Ishikawa (cell line): ENCODE measurements at regions not wholly inside any gene's neighbourhood (a gene's known extent, or its start where the extent isn't known, plus 50 kb on each side); places are given as distances from the start of the nearest gene placed in this dataset.

Source experiments
- CEBPB ChIP-seq: IDR thresholded peaks from 2 replicates; pipeline ENCODE4 v1.6.1; 2012
- CREB1 ChIP-seq: IDR thresholded peaks from 2 replicates; pipeline ENCODE4 v1.6.1; 2012; ENCODE audit warnings: low read depth

DNA sequence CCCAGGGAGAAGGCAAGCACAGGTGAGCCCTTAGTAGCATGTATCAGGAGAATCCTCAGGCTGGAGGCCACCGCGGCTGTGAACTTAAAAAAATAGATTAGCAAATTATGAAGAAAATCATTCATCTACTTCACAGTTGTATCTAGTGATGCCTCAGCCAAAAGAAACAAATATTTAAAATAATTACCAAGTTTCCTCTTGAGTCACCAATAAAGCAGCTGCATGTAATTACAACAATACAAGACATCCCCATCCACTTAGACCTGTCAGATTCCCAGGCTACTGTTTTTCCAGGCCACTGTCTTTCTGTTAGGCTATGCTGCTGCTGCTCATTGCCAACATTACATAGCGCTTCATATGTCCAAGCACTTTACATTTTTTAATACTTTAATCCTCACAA is 54.6 kb upstream of the PHLPP1 start:
- no peak for TF ChIP-seq CREB1
- TF ChIP-seq CEBPB = no peak
